CD1c-positive myeloid dendritic cell (primary cell): ENCODE measurements at regions not wholly inside any gene's neighbourhood (a gene's known extent, or its start where the extent isn't known, plus 50 kb on each side); places are given as distances from the start of the nearest gene placed in this dataset.

Experiments used
- DNase-seq: peaks from one replicate; pipeline ENCODE4 v3.0.0-alpha.2; 2016; ENCODE audit errors: extremely low spot score

GRCh38 chr1:68293122-68293521 lies 60.8 kb upstream of the WLS start:
- DNase-seq: no peak

- DNase-seq: no peak
These were observed 59.5 kb upstream of the WLS start for GRCh38 chr1:68291688-68292384.

GRCh38 chr1:68287241-68287640 lies 54.9 kb upstream of the WLS start:
- DNase-seq: no peak

GRCh38 chr1:68285046-68285445 lies 52.7 kb upstream of the WLS start:
- no peak for DNase-seq

- no peak for DNase-seq
These were observed 49.8 kb upstream of the WLS start for GRCh38 chr1:68281946-68282615.
